ENCODE measurements at regions not wholly inside any gene's neighbourhood (a gene's known extent, or its start where the extent isn't known, plus 50 kb on each side); places are given as distances from the start of the nearest gene placed in this dataset.

- DNase-seq (ENCODE audit: extremely low spot score, unreplicated experiment) = no peak
- no peak for TF ChIP-seq CTCF (IDR thresholded peaks at IDR 0.05)
- Mint-ChIP-seq H3K9me3 (ENCODE audit: unreplicated experiment) (peaks cover 5% of the 10 kb centered on the region), H3K27me3 (ENCODE audit: unreplicated experiment) (peaks cover 3% of the 10 kb centered on the region), H3K4me1 (ENCODE audit: unreplicated experiment) (peaks cover 36% of the 10 kb centered on the region), H3K27ac (ENCODE audit: unreplicated experiment) (no peak overlapping the region), H3K36me3 (ENCODE audit: unreplicated experiment) (peaks cover 3% of the 10 kb centered on the region), H3K4me3 (ENCODE audit: unreplicated experiment) (no peak overlapping the region)
Observed at GRCh38 chr2:187994464-187995331, 297.0 kb upstream of the GULP1 start.

GRCh38 chr2:187995556-187995955 is 296.1 kb upstream of the GULP1 start:
- no peak for DNase-seq (ENCODE audit: extremely low spot score, unreplicated experiment)
- H3K4me1 Mint-ChIP-seq (ENCODE audit: unreplicated experiment) = peaks cover 36% of the 10 kb centered on the region
- peaks cover 3% of the 10 kb centered on the region for H3K36me3 Mint-ChIP-seq (ENCODE audit: unreplicated experiment)
- no peak overlapping the region for H3K4me3 Mint-ChIP-seq (ENCODE audit: unreplicated experiment)
- H3K9me3 Mint-ChIP-seq (ENCODE audit: unreplicated experiment) = peaks cover 5% of the 10 kb centered on the region
- no peak overlapping the region for H3K27ac Mint-ChIP-seq (ENCODE audit: unreplicated experiment)
- TF ChIP-seq CTCF (IDR thresholded peaks at IDR 0.05) = no peak
- peaks cover 3% of the 10 kb centered on the region for H3K27me3 Mint-ChIP-seq (ENCODE audit: unreplicated experiment)

GRCh38 chr2:187996630-187997029 is 295.0 kb upstream of the GULP1 start:
- peaks cover 5% of the 10 kb centered on the region for H3K9me3 Mint-ChIP-seq (ENCODE audit: unreplicated experiment)

GRCh38 chr2:188000189-188000588 is 291.5 kb upstream of the GULP1 start:
- no peak overlapping the region for H3K4me3 Mint-ChIP-seq (ENCODE audit: unreplicated experiment)
- no peak for TF ChIP-seq CTCF (IDR thresholded peaks at IDR 0.05)
- H3K4me1 Mint-ChIP-seq (ENCODE audit: unreplicated experiment) = peaks cover 6% of the 10 kb centered on the region
- no peak overlapping the region for H3K27ac Mint-ChIP-seq (ENCODE audit: unreplicated experiment)
- peaks cover 5% of the 10 kb centered on the region for H3K9me3 Mint-ChIP-seq (ENCODE audit: unreplicated experiment)
- DNase-seq (ENCODE audit: extremely low spot score, unreplicated experiment) = no peak
- H3K36me3 Mint-ChIP-seq (ENCODE audit: unreplicated experiment) = peaks cover 3% of the 10 kb centered on the region
- peaks cover 3% of the 10 kb centered on the region for H3K27me3 Mint-ChIP-seq (ENCODE audit: unreplicated experiment)

More at GRCh38 chr2:187996630-187997029, 295.0 kb upstream of the GULP1 start:
- Mint-ChIP-seq H3K27ac (ENCODE audit: unreplicated experiment) (no peak overlapping the region), H3K36me3 (ENCODE audit: unreplicated experiment) (peaks cover 3% of the 10 kb centered on the region), H3K4me3 (ENCODE audit: unreplicated experiment) (no peak overlapping the region), H3K27me3 (ENCODE audit: unreplicated experiment) (peaks cover 3% of the 10 kb centered on the region), H3K4me1 (ENCODE audit: unreplicated experiment) (peaks cover 34% of the 10 kb centered on the region)
- TF ChIP-seq CTCF (IDR thresholded peaks at IDR 0.05) = no peak
- no peak for DNase-seq (ENCODE audit: extremely low spot score, unreplicated experiment)

GRCh38 chr2:188003800-188004199 is 287.9 kb upstream of the GULP1 start:
- H3K9me3 Mint-ChIP-seq (ENCODE audit: unreplicated experiment) = peaks cover 5% of the 10 kb centered on the region
- H3K4me3 Mint-ChIP-seq (ENCODE audit: unreplicated experiment) = no peak overlapping the region
- peaks cover 6% of the 10 kb centered on the region for H3K4me1 Mint-ChIP-seq (ENCODE audit: unreplicated experiment)
- DNase-seq (ENCODE audit: extremely low spot score, unreplicated experiment) = no peak
- no peaks in the 10 kb centered on the region for H3K27me3 Mint-ChIP-seq (ENCODE audit: unreplicated experiment)
- no peak for TF ChIP-seq CTCF (IDR thresholded peaks at IDR 0.05)
- H3K27ac Mint-ChIP-seq (ENCODE audit: unreplicated experiment) = no peak overlapping the region
- H3K36me3 Mint-ChIP-seq (ENCODE audit: unreplicated experiment) = no peaks in the 10 kb centered on the region
